PC-3 (cell line): ENCODE measurements at regions not wholly inside any gene's neighbourhood (a gene's known extent, or its start where the extent isn't known, plus 50 kb on each side); places are given as distances from the start of the nearest gene placed in this dataset.

Experiments
- ATAC-seq: fragments of 200-7000 bp; cut with Tn5 transposase; 2 replicates; pipeline ENCODE4 v1.9.1; 2020; ENCODE audit warnings: mild to moderate bottlenecking, moderate library complexity
- BruUV-seq: library from RNA; stranded (reverse); fragments of 400-500 nt; replicated peaks from 2 replicates; lab custom pipeline; 2021; lab: Mats Ljungman, UMichigan
- CTCF ChIA-PET: fragments of 300-600 bp; sonication (Branson Sonifier 250); formaldehyde crosslinking; loops from one replicate; lab custom pipeline; 2022; ENCODE audit warnings: antibody characterized with exemption; lab: Charles Lee
- POLR2A ChIA-PET: fragments of 300-600 bp; sonication (Branson Sonifier 250); formaldehyde crosslinking; loops from one replicate; lab custom pipeline; 2022; ENCODE audit warnings: antibody characterized with exemption; ENCODE audit not compliant: unreplicated experiment; lab: Charles Lee
- DNase-seq: peaks from one replicate; pipeline ENCODE4 v3.0.0-alpha.2; 2015
- H2AFZ ChIP-seq: fragments of 300-600 bp; sonication (generic); 2 replicates; pipeline ENCODE4 v1.6.0; 2016; ENCODE audit warnings: antibody characterized with exemption, low read length
- H3F3A ChIP-seq: fragments of 300-600 bp; sonication (generic); one replicate; pipeline ENCODE4 v1.6.0; 2017; ENCODE audit warnings: antibody characterized with exemption, low read length, control low read depth, mild to moderate bottlenecking; ENCODE audit not compliant: unreplicated experiment
- H3K27ac ChIP-seq: fragments of 300-600 bp; sonication (generic); 2 replicates; pipeline ENCODE4 v1.5.1; 2016; ENCODE audit warnings: mild to moderate bottlenecking, low read length
- H3K27me3 ChIP-seq: fragments of 300-600 bp; sonication (generic); 2 replicates; pipeline ENCODE4 v1.6.1; 2016; ENCODE audit warnings: low read length, mixed read lengths
- H3K36me3 ChIP-seq: fragments of 300-600 bp; sonication (generic); 2 replicates; pipeline ENCODE4 v1.6.1; 2016; ENCODE audit warnings: low read depth, mixed run types, low read length, mixed read lengths
- H3K4me1 ChIP-seq: fragments of 300-600 bp; sonication (generic); 2 replicates; pipeline ENCODE4 v1.5.1; 2016; ENCODE audit warnings: low read length; ENCODE audit not compliant: insufficient read depth
- H3K4me2 ChIP-seq: fragments of 300-600 bp; sonication (generic); 2 replicates; pipeline ENCODE4 v1.6.0; 2016; ENCODE audit warnings: low read length
- H3K4me3 ChIP-seq: fragments of 300-600 bp; sonication (generic); 2 replicates; pipeline ENCODE4 v1.5.1; 2016; ENCODE audit warnings: mild to moderate bottlenecking, low read length, mixed read lengths
- H3K79me2 ChIP-seq: fragments of 300-600 bp; sonication (generic); 2 replicates; pipeline ENCODE4 v1.6.1; 2017; ENCODE audit warnings: low read length, mixed read lengths
- H3K9ac ChIP-seq: fragments of 300-600 bp; sonication (generic); 2 replicates; pipeline ENCODE4 v1.6.0; 2016; ENCODE audit warnings: mild to moderate bottlenecking, low read length
- H3K9me2 ChIP-seq: fragments of 300-600 bp; sonication (generic); replicated peaks from 2 replicates; pipeline ENCODE4 v1.6.1; 2016; ENCODE audit warnings: mixed run types, low read length, mixed read lengths
- H3K9me3 ChIP-seq: fragments of 300-600 bp; sonication (generic); 2 replicates; pipeline ENCODE4 v1.6.1; 2016; ENCODE audit warnings: low read length, mixed read lengths
- H4K20me1 ChIP-seq: fragments of 300-600 bp; sonication (generic); 2 replicates; pipeline ENCODE4 v1.6.1; 2016; ENCODE audit warnings: low read length, mixed read lengths
- CTCF ChIP-seq: fragments of 300-600 bp; sonication (generic); conservative IDR thresholded peaks from 2 replicates; pipeline ENCODE4 v1.5.1; 2017; ENCODE audit warnings: antibody characterized with exemption, low read depth, mild to moderate bottlenecking, low read length
- EZH2 ChIP-seq: fragments of 300-600 bp; sonication (generic); IDR thresholded peaks from one replicate; pipeline ENCODE4 v1.6.1; 2017; ENCODE audit warnings: antibody characterized with exemption, mild to moderate bottlenecking, low read length; ENCODE audit not compliant: unreplicated experiment
- EZH2phosphoT487 ChIP-seq: fragments of 300-600 bp; sonication (generic); IDR thresholded peaks from 2 replicates; pipeline ENCODE4 v1.6.1; 2018; ENCODE audit warnings: mild to moderate bottlenecking, antibody characterized with exemption, low read length, borderline replicate concordance
- intact Hi-C: fragments of 100-400 bp; cut with micrococcal nuclease; formaldehyde crosslinking; loops from 2 replicates; pipeline ENCODE4 v1.9.0; 2023

- no peak for TF ChIP-seq CTCF
- no peak for TF ChIP-seq EZH2
- no peak for TF ChIP-seq EZH2phosphoT487
- no peaks in the 10 kb centered on the region for H3K79me2 ChIP-seq
- no peaks in the 10 kb centered on the region for H3F3A ChIP-seq
- H3K9me3 ChIP-seq, result no peaks in the 10 kb centered on the region
- H3K9ac ChIP-seq, result no peak overlapping the region
- no peaks in the 10 kb centered on the region for H4K20me1 ChIP-seq
- H3K27ac ChIP-seq, result peak overlapping the region; percentile 90
- intact Hi-C loops, result no loop called here
- no TSS peak for BruUV-seq
- no peaks in the 10 kb centered on the region for H3K27me3 ChIP-seq
- no peak overlapping the region for H3K4me3 ChIP-seq
- ChIA-PET POLR2A (no interaction called here), CTCF (no interaction called here)
- H3K36me3 ChIP-seq, result no peaks in the 10 kb centered on the region
- H2AFZ ChIP-seq, result 0 out of 2 replicates have a peak overlapping the region, but pooled peaks have one; percentile 10
- peak; percentile 11 for DNase-seq
- peaks cover 32% of the 10 kb centered on the region for H3K4me1 ChIP-seq
- peak overlapping the region; percentile 70; the same call in 1 of the 2 replicates for H3K4me2 ChIP-seq
- ATAC-seq, result no peak
- H3K9me2 ChIP-seq, result no peaks in the 10 kb centered on the region
These were observed 481.4 kb downstream of the IPMK start for GRCh38 chr10:57786331-57786730.

- BruUV-seq, result no TSS peak
- DNase-seq, result peak; percentile 89
- H3K27ac ChIP-seq, result peak overlapping the region; percentile 90
- H3K9me2 ChIP-seq, result no peaks in the 10 kb centered on the region
- H3K4me2 ChIP-seq, result peak overlapping the region; percentile 70
- POLR2A ChIA-PET, result interaction anchor here (0.6 kb wide), 1 partner anchor 1709 kb away, joined by 10 read pairs; no protein-coding TSS in a partner anchor
- H3K27me3 ChIP-seq, result no peaks in the 10 kb centered on the region
- peak overlapping the region; percentile 10; the same call in 1 of the 2 replicates for H2AFZ ChIP-seq
- H3K9me3 ChIP-seq, result no peaks in the 10 kb centered on the region
- CTCF ChIA-PET, result no interaction called here
- H3K4me3 ChIP-seq, result peak overlapping the region; percentile 45
- no peaks in the 10 kb centered on the region for H3F3A ChIP-seq
- peaks cover 29% of the 10 kb centered on the region for H3K4me1 ChIP-seq
- H3K79me2 ChIP-seq, result no peaks in the 10 kb centered on the region
- no peaks in the 10 kb centered on the region for H4K20me1 ChIP-seq
- ATAC-seq, result peak; percentile 68
- TF ChIP-seq EZH2phosphoT487 (no peak), EZH2 (no peak), CTCF (no peak)
- no peaks in the 10 kb centered on the region for H3K36me3 ChIP-seq
- H3K9ac ChIP-seq, result peak overlapping the region; percentile 60
- intact Hi-C loops, result no loop called here
These were observed 482.1 kb downstream of the IPMK start for GRCh38 chr10:57785546-57785945.

- DNase-seq, result peak; percentile 75
- H3K27ac ChIP-seq, result peak overlapping the region; percentile 90
- CTCF ChIA-PET, result no interaction called here
- no peak for TF ChIP-seq EZH2phosphoT487
- no peak for TF ChIP-seq CTCF
- no peak for TF ChIP-seq EZH2
- no peaks in the 10 kb centered on the region for H3K27me3 ChIP-seq
- H3K9ac ChIP-seq, result peak overlapping the region; percentile 60
- no peaks in the 10 kb centered on the region for H3K9me3 ChIP-seq
- peaks cover 29% of the 10 kb centered on the region for H3K4me1 ChIP-seq
- ATAC-seq, result peak; percentile 81
- H3F3A ChIP-seq, result no peaks in the 10 kb centered on the region
- no peaks in the 10 kb centered on the region for H4K20me1 ChIP-seq
- H3K4me2 ChIP-seq, result peak overlapping the region; percentile 70
- no TSS peak for BruUV-seq
- H3K4me3 ChIP-seq, result peak overlapping the region; percentile 45
- H3K9me2 ChIP-seq, result no peaks in the 10 kb centered on the region
- H3K79me2 ChIP-seq, result no peaks in the 10 kb centered on the region
- peak overlapping the region; percentile 10; the same call in 1 of the 2 replicates for H2AFZ ChIP-seq
- intact Hi-C loops, result no loop called here
- POLR2A ChIA-PET, result interaction anchor here (0.6 kb wide), 1 partner anchor 1709 kb away, joined by 10 read pairs; no protein-coding TSS in a partner anchor
- no peaks in the 10 kb centered on the region for H3K36me3 ChIP-seq
These were observed 482.6 kb downstream of the IPMK start for GRCh38 chr10:57785068-57785467.
